ENCODE measurements at regions not wholly inside any gene's neighbourhood (a gene's known extent, or its start where the extent isn't known, plus 50 kb on each side); places are given as distances from the start of the nearest gene placed in this dataset.

DNA sequence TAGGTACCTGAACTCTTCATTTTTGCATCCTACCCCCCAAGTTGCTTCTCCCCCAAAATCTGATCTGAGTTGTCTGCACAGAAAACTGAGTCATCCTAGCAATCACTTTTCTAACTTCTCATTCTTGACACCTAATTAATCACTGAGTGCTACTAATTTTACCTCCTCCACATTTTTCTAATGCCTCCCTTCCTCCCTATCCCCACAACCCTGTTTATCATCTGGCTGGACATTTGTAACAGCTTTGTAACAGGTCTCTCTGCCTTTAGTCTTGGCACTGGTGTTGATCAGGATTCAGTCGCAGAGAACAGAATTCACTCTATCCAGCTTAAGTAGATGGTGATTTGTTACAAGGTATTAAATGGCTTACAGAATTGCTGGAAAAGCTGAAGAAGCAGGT lies 303.9 kb upstream of the GATB start:
- no peaks in the 10 kb centered on the region for H3K9me3 Mint-ChIP-seq (ENCODE audit: insufficient read depth)
- no peak overlapping the region for H3K9ac ChIP-seq (ENCODE audit: low read length)
- H3K4me3 ChIP-seq (ENCODE audit: control extremely low read depth in 1 of 5, extremely low read depth in 1 of 5, insufficient read depth in 1 of 5, low read depth in 2 of 5, low read length in 4 of 5), result no peak overlapping the region
- CTCF ChIA-PET, result no interaction called here
- no CpG with 5 or more reads among the region's 1 CpG for WGBS (ENCODE audit: insufficient coverage)
- no peak for TF ChIP-seq EZH2 (IDR thresholded peaks at IDR 0.05; ENCODE audit: borderline replicate concordance, insufficient read depth, low read depth, low read length, poor library complexity, severe bottlenecking)
- TF ChIP-seq, protein P1, sequence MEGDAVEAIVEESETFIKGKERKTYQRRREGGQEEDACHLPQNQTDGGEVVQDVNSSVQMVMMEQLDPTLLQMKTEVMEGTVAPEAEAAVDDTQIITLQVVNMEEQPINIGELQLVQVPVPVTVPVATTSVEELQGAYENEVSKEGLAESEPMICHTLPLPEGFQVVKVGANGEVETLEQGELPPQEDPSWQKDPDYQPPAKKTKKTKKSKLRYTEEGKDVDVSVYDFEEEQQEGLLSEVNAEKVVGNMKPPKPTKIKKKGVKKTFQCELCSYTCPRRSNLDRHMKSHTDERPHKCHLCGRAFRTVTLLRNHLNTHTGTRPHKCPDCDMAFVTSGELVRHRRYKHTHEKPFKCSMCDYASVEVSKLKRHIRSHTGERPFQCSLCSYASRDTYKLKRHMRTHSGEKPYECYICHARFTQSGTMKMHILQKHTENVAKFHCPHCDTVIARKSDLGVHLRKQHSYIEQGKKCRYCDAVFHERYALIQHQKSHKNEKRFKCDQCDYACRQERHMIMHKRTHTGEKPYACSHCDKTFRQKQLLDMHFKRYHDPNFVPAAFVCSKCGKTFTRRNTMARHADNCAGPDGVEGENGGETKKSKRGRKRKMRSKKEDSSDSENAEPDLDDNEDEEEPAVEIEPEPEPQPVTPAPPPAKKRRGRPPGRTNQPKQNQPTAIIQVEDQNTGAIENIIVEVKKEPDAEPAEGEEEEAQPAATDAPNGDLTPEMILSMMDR (IDR thresholded peaks at IDR 0.05), result no peak
- H3K27me3 Mint-ChIP-seq, result peaks cover 16% of the 10 kb centered on the region
- POLR2A ChIA-PET, result no interaction called here
- H3K4me2 ChIP-seq (replicated peaks; ENCODE audit: low read depth, low read length, poor library complexity, severe bottlenecking), result no peak overlapping the region
- H3K79me2 ChIP-seq (ENCODE audit: control insufficient read depth, insufficient read depth, low read length), result no peaks in the 10 kb centered on the region
- H3K9me3 ChIP-seq (ENCODE audit: control extremely low read depth in 1 of 3, control insufficient read depth in 2 of 3, insufficient read depth in 1 of 3, low read length in 2 of 3), result no peaks in the 10 kb centered on the region
- no peak overlapping the region for H3K4me3 Mint-ChIP-seq
- H3K36me3 ChIP-seq (replicated peaks in 1 of 2; ENCODE audit: control extremely low read depth in 1 of 2, control insufficient read depth in 1 of 2, extremely low read depth in 1 of 2, insufficient read depth in 2 of 2, low read length in 1 of 2), result no peaks in the 10 kb centered on the region
- H3K27me3 ChIP-seq (replicated peaks in 1 of 4; ENCODE audit: control extremely low read depth in 1 of 4, control insufficient read depth in 3 of 4, insufficient read depth in 4 of 4, low read length in 3 of 4), result no peaks in the 10 kb centered on the region
- no peak for ATAC-seq (ENCODE audit: low read depth)
- no peaks in the 10 kb centered on the region for H3K4me1 ChIP-seq (ENCODE audit: control insufficient read depth in 2 of 2, insufficient read depth in 2 of 2, low read length in 2 of 2)
- intact Hi-C loops (cut with micrococcal nuclease), result no loop called here
- H3K27ac ChIP-seq (ENCODE audit: low read length in 2 of 2), result no peak overlapping the region
- H4K20me1 ChIP-seq (ENCODE audit: control insufficient read depth, insufficient read depth, low read length, poor library complexity, severe bottlenecking), result no peaks in the 10 kb centered on the region
- H3K4me1 Mint-ChIP-seq, result no peaks in the 10 kb centered on the region
- H3K27ac Mint-ChIP-seq, result no peak overlapping the region
- no peak overlapping the region for H2AFZ ChIP-seq (ENCODE audit: insufficient read depth, low read depth, low read length, poor library complexity, severe bottlenecking)
- DNase-seq, result no peak

DNA sequence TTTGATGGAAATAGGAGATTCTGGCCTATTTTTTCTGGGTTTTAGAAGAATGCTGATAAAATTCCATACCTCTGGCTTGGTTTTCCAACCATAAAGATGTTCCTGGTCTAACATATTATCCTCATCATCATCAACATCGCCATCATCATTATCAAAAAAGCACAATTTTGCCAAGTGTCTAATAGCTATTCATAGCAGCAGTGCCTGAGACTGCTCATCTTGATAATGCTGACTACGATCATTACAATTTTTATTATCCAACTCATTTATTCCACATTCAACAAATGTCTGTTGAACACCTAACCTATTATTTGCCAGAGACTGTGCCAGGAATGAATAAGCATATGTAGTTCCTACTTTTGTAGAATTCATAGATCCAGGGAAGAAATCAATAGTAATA lies 303.5 kb upstream of the GATB start:
- no peak overlapping the region for H3K27ac Mint-ChIP-seq

More for the DNA sequence above, 303.5 kb upstream of the GATB start:
- Histone ChIP-seq H3K36me3 (replicated peaks in 1 of 2; ENCODE audit: control extremely low read depth in 1 of 2, control insufficient read depth in 1 of 2, extremely low read depth in 1 of 2, insufficient read depth in 2 of 2, low read length in 1 of 2) (no peaks in the 10 kb centered on the region), H3K4me2 (replicated peaks; ENCODE audit: low read depth, low read length, poor library complexity, severe bottlenecking) (no peak overlapping the region), H3K79me2 (ENCODE audit: control insufficient read depth, insufficient read depth, low read length) (no peaks in the 10 kb centered on the region), H2AFZ (ENCODE audit: insufficient read depth, low read depth, low read length, poor library complexity, severe bottlenecking) (no peak overlapping the region), H3K9ac (ENCODE audit: low read length) (no peak overlapping the region), H3K27ac (ENCODE audit: low read length in 2 of 2) (no peak overlapping the region), H3K27me3 (replicated peaks in 1 of 4; ENCODE audit: control extremely low read depth in 1 of 4, control insufficient read depth in 3 of 4, insufficient read depth in 4 of 4, low read length in 3 of 4) (no peaks in the 10 kb centered on the region), H3K4me1 (ENCODE audit: control insufficient read depth in 2 of 2, insufficient read depth in 2 of 2, low read length in 2 of 2) (no peaks in the 10 kb centered on the region), H3K4me3 (ENCODE audit: control extremely low read depth in 1 of 5, extremely low read depth in 1 of 5, insufficient read depth in 1 of 5, low read depth in 2 of 5, low read length in 4 of 5) (no peak overlapping the region), H4K20me1 (ENCODE audit: control insufficient read depth, insufficient read depth, low read length, poor library complexity, severe bottlenecking) (no peaks in the 10 kb centered on the region), H3K9me3 (ENCODE audit: control extremely low read depth in 1 of 3, control insufficient read depth in 2 of 3, insufficient read depth in 1 of 3, low read length in 2 of 3) (no peaks in the 10 kb centered on the region)
- H3K9me3 Mint-ChIP-seq (ENCODE audit: insufficient read depth), result no peaks in the 10 kb centered on the region
- no peaks in the 10 kb centered on the region for H3K4me1 Mint-ChIP-seq
- POLR2A ChIA-PET, result no interaction called here
- H3K27me3 Mint-ChIP-seq, result peaks cover 20% of the 10 kb centered on the region
- CTCF ChIA-PET, result no interaction called here
- ATAC-seq (ENCODE audit: low read depth), result no peak
- DNase-seq, result no peak
- intact Hi-C loops (cut with micrococcal nuclease), result no loop called here
- no peak for TF ChIP-seq EZH2 (IDR thresholded peaks at IDR 0.05; ENCODE audit: borderline replicate concordance, insufficient read depth, low read depth, low read length, poor library complexity, severe bottlenecking)
- TF ChIP-seq, protein P1 (IDR thresholded peaks at IDR 0.05), result no peak
- WGBS (ENCODE audit: insufficient coverage), result 100% methylated on average over 1 of the region's 2 CpGs
- no peak overlapping the region for H3K4me3 Mint-ChIP-seq

Data from B cell (primary cell).